ENCODE measurements at regions not wholly inside any gene's neighbourhood (a gene's known extent, or its start where the extent isn't known, plus 50 kb on each side); places are given as distances from the start of the nearest gene placed in this dataset.

- TF ChIP-seq, protein P1, sequence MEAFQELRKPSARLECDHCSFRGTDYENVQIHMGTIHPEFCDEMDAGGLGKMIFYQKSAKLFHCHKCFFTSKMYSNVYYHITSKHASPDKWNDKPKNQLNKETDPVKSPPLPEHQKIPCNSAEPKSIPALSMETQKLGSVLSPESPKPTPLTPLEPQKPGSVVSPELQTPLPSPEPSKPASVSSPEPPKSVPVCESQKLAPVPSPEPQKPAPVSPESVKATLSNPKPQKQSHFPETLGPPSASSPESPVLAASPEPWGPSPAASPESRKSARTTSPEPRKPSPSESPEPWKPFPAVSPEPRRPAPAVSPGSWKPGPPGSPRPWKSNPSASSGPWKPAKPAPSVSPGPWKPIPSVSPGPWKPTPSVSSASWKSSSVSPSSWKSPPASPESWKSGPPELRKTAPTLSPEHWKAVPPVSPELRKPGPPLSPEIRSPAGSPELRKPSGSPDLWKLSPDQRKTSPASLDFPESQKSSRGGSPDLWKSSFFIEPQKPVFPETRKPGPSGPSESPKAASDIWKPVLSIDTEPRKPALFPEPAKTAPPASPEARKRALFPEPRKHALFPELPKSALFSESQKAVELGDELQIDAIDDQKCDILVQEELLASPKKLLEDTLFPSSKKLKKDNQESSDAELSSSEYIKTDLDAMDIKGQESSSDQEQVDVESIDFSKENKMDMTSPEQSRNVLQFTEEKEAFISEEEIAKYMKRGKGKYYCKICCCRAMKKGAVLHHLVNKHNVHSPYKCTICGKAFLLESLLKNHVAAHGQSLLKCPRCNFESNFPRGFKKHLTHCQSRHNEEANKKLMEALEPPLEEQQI (IDR thresholded peaks at IDR 0.05): no peak
These were observed 92.4 kb upstream of the PKP2 start (continued) for GRCh38 chr12:32988982-32989381.

- in situ Hi-C loops (cut with MboI): no loop called here
- H3K79me2 ChIP-seq (ENCODE audit: control insufficient read depth, insufficient read depth, low read length): no peaks in the 10 kb centered on the region
- 0% methylated on average over 1 of the region's 1 CpG for WGBS (ENCODE audit: insufficient coverage, low coverage, missing lambda C conversion rate)
- TF ChIP-seq, protein P2, sequence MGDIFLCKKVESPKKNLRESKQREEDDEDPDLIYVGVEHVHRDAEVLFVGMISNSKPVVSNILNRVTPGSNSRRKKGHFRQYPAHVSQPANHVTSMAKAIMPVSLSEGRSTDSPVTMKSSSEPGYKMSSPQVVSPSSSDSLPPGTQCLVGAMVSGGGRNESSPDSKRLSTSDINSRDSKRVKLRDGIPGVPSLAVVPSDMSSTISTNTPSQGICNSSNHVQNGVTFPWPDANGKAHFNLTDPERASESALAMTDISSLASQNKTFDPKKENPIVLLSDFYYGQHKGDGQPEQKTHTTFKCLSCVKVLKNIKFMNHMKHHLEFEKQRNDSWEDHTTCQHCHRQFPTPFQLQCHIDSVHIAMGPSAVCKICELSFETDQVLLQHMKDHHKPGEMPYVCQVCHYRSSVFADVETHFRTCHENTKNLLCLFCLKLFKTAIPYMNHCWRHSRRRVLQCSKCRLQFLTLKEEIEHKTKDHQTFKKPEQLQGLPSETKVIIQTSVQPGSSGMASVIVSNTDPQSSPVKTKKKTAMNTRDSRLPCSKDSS (IDR thresholded peaks at IDR 0.05; ENCODE audit: low read depth, partially characterized antibody): no peak
- TF ChIP-seq TEAD2 (tag; IDR thresholded peaks at IDR 0.05) (no peak), PHF8 (IDR thresholded peaks at IDR 0.05; ENCODE audit: borderline replicate concordance, low read length) (no peak)
- H3K4me1 ChIP-seq (replicated peaks in 1 of 2; ENCODE audit: control insufficient read depth in 2 of 2, insufficient read depth in 2 of 2, low read length in 2 of 2): peaks cover 0 to 5% of the 10 kb centered on the region in 2 experiments; a peak in 3 of 5 replicates
- BruUV-seq (replicated peaks): no TSS peak
- CTCF ChIA-PET (ENCODE audit: low intra/inter-chr PET ratio): no interaction called here
- ATAC-seq (no peak), DNase-seq (ENCODE audit: extremely low read depth in 1 of 4, low spot score in 3 of 4) (no peak), FAIRE-seq (no peak)
- no peaks in the 10 kb centered on the region for H4K20me1 ChIP-seq (replicated peaks; ENCODE audit: control insufficient read depth, insufficient read depth, low read length)
- H3K36me3 ChIP-seq (ENCODE audit: control insufficient read depth, insufficient read depth, low read length): no peaks in the 10 kb centered on the region
- no peak overlapping the region for H2AFZ ChIP-seq (ENCODE audit: low read depth, low read length)
- H3K27ac ChIP-seq (ENCODE audit: extremely low read depth, low read depth, low read length): no peak overlapping the region
- no peak overlapping the region for H3K4me2 ChIP-seq (ENCODE audit: insufficient read depth, low read length)
- no peak overlapping the region for H3K9ac ChIP-seq (ENCODE audit: insufficient read depth in 1 of 2, low read depth in 2 of 2, low read length in 2 of 2)
- POLR2A ChIA-PET: no interaction called here
- H3K4me3 ChIP-seq: no peak overlapping the region
- H3K9me3 ChIP-seq (replicated peaks; ENCODE audit: control insufficient read depth, insufficient read depth, low read depth, low read length): no peaks in the 10 kb centered on the region
- no peaks in the 10 kb centered on the region for H3K9me1 ChIP-seq (ENCODE audit: control insufficient read depth, insufficient read depth, low read length)
- H3K27me3 ChIP-seq (ENCODE audit: control insufficient read depth in 2 of 2, insufficient read depth in 2 of 2, low read length in 2 of 2): no peaks in the 10 kb centered on the region
- intact Hi-C loops (cut with micrococcal nuclease): no loop called here
These were observed 90.9 kb upstream of the PKP2 start for GRCh38 chr12:32987512-32987911.

All from K562 (cell line).